Umbilical cord (tissue), 1 donor: ENCODE measurements at regions not wholly inside any gene's neighbourhood (a gene's known extent, or its start where the extent isn't known, plus 50 kb on each side); places are given as distances from the start of the nearest gene placed in this dataset.

ENCODE experiments used
- DNase-seq: peaks from one replicate; pipeline ENCODE4 v3.0.0-alpha.2; 2015; ENCODE audit warnings: low spot score

DNA sequence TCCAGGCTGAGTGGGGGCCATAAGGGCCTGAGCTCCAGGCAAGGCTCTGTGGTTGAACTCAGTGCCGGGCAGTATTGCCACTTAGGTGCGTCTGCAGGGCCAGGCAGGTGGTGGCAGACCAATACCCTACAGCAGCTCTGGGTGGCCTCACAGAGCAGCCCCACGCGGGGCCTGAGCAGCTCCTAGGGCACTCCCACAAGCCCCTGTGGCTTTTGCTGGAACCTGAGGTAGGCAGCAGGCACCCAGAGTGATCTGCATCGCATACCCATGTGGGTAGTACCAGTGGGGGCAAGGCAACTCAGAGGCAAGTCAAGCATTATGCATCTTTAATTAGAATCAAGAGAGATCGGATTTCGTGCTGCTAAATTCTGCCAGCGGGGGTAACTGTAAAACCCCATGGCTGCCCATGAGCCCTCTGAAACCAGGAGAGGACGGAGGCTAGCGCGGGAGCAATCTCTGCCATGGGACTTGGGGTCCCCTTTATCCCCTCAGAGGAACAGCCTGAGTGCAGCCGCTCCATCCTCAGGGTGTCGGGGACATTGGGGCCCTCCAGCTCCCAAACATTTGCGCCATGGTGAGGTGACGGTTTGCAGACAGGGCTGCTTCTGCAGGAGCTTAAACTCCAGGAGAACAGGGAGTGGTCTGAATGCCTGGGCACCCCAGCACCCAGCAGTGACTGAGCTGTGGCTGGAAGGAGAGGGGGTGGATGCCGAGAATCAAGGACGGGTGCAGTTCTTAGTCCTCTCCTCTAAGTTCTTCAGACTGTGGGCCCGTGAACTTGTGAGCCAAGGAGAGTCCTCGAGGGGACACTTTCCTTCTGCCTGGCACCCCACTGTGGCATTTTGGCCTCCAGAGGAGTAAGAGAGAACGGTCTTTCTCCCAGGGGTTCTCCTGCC lies 62.4 kb upstream of the PCSK6 start:
- no peak for DNase-seq

DNA sequence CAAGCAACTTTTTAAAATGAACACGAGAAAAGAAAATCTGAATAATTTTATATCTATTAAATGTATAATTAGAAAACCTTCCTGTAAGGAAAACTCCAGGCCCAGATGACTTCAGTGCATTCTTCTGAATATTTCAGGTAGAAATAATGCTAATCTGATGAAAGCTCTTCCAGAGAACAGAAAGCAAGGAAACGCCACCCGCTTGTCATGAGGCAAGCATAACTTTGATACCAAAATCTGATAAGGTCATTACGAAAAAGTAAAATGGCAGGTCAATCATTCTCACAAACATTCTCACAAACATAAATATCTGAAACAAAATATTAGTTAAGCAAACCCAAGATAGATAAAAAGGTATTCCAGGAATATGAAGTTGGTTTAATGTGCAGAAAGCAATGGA lies 60.6 kb upstream of the PCSK6 start:
- no peak for DNase-seq

DNA sequence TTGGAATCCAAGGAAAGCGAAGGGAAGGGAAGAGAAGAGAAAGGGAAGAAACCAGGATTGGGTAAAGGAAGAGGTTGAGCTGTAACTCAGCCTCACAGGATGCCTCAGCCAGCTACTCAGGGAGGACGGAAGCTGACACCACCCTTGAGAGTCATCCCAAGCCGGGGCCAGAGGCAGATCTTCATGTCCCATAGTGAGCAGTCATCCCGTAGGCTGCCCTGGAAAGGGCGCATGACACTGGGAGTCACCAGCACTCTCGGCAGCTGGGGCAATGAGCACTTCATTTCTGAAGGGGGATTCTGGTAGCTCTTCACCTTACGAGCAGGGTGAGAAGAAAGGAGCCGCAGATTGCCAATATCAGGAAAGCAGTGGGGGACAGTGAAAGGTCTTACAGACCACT lies 60.1 kb upstream of the PCSK6 start:
- DNase-seq, result no peak

DNA sequence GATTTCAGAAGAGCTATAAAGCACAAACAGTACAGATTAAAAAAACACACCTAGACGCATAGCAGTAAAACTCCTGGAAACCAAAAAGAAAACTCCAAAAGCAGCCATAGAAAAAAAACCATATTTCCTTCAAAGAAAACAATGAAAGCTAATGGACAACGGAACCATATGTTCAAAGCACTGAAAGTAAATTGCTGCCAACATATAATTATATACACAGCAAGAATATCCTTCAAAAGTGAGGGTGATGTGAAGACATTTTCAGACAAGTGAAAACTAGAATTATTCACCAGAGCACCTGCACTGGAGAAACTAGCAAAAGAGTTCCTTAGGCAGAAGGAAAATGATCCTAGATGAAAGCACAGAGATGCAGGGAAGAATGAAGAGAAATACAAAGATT lies 58.2 kb upstream of the PCSK6 start:
- DNase-seq, result no peak

DNA sequence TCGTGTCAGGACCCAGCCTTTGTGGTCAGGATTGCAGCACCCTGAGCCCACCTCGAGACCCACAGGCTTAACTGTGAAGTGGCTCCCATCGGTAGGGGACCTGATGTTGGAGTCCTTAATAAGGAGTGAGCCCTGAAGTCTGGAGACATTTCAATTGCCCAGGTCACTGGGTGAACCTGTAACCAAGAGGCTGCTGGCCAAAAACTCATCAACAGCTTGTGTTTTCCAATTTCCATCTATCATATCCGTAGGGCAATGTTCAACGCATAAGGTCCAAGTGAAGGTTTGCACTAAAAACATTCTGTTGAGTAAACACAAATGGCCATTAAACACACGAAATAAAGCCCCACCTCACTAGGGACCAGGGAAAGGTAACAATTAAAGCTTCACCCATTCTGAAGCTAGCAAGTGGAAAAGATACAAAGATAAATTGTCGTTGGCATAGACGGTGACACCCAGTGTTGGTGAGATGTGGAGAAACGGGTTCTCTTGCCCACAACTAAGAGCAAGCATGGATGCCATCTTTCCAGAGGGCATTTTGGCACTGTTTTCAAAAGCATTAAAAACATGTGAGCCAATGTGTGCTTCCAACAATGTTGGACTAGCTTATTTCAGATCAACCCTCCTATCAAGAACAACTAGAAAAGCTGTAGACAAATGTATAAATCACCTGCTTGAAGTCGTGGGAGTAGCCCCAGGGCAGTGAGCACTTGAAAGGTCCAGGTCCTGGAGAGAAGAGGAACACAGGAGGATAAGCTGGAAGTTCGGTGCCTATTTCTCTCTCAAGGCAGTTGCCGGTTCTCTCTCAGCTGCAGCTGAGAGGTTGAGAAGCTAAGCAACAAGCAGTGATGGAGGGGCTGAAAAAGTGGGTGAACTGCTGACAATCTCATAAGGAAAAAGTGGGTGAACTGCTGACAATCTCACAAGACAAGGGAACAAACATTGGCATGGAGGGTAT lies 56.3 kb upstream of the PCSK6 start:
- no peak for DNase-seq

DNA sequence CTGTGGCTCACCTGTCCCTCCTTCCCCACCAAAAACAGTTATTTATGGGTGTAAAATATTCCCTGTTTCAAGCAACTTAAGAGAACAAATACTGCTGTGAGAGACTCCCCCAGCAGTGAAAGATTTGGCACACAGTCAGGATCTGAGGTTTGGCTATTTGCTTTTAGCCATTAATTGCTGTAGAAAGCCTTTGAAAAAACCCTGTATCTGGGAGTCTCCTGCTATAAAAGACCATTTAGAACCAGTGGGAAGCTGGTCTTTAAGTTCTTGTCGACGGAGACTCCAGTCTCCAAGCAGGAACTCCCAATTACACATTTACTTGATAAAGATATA lies 55.1 kb upstream of the PCSK6 start:
- no peak for DNase-seq

DNA sequence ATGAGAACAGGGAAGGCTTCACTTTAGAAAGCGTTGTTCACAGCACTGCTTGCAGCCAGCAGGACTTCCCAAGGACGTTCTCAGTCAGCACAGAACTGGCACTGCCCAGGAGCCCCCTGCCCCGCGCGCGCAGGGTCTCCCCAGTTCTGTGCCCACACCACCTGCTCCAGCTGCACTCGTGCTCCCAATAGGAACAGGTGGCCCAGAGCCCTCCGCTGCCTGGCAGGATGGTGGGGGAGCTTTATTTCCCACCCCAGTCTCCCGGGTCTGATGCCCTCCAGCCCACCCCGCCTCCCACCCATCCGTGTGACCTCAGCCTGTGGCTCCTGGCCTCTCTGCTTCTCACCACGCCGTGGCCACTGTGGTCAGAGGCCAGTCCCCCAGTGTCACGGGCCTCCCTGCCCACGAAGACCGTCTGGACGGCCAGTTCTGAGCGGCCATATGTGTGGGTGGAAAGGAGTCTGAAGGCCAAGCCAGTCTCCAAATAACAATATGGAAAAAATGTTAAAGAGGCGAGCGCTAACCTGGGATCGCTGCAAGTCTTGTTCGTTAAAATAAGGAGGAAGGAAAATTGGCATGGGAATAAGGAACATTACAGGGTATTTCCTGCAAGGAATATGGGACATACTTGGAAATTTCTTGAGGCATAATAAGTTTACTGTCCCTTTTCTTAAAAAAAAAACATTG lies 54.6 kb upstream of the PCSK6 start:
- no peak for DNase-seq

DNA sequence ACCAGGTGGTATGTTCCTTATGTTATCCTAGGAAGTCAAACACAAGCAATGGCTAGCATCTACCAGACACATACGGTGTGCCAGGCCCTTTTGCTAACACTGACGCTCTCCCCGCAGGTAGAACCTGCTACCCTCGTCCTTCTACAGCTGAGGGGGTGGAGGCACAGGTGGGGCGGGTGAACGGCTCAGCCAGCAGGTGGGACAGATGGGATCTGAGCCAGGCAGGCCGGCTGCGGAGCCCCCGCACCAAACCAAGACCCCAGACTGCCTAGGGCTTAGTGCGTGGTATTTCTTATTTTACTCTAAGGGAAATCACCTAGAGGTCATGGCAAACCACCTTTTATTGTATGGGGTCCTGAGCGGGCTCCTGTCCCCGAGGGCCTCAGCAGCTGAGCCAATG lies 53.9 kb upstream of the PCSK6 start:
- no peak for DNase-seq

DNA sequence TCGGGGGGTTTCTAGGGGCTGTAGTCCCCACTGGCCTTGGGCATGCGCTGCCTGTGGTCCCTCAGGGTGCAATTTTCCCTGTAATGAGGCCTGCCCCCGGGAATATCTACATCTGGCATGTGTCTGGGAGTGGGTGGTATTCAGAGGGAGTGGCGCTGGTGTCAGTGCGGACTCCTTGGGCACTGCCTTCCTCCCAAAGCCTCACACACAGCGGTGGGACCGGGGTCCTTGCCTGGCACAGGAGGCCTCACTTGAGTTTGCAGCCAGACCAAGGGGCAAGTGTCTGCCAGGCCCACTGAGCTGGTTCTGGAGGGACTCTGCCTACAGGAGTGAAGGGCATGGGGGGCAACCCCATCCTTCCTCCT lies 53.5 kb upstream of the PCSK6 start:
- DNase-seq, result no peak

DNA sequence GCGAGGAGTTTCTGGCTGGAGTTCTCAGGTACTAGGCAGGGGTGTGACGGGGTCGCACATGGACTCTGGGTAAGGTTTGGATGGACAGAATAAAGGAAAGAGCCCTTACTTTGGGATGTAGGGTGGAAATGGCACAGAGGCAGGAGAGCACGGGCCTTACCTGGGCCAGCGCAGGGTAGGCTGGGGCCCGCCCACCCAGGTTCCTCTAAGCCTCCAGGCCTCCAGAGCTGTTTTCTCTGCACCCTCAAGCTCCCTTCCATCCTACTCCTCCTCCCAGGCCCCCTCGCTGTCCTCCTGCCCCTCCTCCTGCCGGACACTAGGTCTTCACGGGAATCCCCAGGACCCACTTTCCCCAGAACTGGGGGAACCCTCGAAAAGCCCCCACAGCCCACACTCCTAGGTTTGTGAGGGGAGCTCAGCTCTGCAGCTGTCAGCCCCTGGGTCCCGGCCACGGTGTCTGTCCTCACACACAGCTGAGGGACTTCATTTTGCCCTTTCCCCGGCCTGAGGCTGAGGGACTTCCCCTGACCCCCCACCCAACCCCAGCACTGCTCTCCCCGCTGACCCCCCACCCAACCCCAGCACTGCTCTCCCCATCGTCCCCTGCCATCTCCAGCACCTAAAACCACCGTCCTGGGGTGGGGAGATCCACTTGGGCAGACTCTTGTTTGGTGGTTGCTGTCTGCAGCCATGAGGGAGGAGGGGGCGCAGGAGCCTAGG lies 53.0 kb upstream of the PCSK6 start:
- no peak for DNase-seq

DNA sequence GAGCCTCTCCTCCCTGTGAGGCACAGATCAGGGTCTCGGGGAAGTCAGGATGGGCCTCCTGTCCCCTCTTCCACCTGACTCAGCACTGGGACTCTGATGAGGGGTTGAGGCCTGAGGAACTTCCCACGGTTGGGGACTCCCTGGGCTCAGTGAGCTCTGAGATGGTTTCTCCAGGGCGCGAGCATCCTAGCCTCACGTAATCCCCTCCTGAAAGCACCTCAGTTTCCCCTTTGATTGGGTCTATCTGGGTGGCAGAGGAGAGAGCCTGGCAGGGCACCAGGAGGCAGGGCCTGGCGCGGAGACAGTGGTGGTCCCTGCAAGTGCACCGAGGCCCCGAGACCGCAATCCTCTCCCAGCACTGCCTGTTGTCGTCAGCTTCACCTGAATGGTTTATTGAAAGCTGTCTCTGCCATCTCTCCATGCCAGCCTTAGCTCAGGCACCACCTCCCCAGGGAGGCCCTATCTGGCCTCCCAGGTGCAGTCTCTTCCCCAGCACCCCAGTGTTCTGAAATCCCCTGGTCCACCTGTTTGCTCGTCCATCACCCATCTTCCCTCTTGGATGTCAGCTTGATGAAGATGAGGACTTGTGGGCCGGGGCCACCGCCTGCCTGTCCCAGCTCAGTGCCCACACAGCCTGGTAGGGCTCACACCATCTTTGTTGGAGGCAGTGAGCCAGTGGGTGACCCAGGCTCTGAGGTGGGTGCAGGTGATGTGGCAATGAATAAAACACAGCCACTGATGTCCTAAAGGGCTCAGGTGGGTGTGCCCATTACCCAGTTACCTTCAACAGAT lies 52.2 kb upstream of the PCSK6 start:
- DNase-seq, result no peak

DNA sequence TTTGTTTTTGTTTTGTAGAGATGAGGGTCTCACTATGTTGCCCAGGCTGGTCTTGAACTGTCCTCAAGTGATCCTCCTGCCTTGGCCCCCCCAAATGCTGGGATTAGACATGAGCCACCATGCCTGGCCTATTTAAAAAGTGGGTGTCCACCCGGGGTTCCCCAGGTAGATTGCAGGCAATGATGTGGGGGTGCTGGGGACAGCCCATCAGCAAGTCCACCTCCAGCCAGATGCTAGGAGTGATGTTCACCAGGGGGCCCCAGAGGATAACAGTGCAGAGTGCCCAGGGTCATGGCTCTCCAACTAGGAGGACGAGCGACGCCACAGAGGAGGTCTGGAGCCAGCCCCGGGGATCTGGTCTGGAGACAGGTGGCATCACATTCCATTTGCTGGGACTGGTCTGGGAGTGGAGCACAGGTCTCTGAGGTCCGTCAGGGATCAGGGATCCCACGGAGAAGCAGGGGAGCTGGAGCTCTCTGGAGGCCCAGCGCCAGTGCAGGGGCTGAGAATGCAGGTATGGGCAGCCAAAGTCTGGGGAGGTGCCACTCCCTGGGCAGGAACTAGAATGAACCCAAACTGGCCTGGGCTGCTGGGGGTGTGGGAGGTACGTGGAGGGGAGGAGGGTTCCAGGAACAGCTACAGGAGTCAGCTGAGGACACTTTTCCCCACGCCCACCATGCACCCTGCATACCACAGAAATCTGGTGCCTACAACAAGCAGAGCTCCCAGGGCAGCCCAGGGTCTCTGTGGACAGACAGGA lies 51.2 kb upstream of the PCSK6 start:
- no peak for DNase-seq

DNA sequence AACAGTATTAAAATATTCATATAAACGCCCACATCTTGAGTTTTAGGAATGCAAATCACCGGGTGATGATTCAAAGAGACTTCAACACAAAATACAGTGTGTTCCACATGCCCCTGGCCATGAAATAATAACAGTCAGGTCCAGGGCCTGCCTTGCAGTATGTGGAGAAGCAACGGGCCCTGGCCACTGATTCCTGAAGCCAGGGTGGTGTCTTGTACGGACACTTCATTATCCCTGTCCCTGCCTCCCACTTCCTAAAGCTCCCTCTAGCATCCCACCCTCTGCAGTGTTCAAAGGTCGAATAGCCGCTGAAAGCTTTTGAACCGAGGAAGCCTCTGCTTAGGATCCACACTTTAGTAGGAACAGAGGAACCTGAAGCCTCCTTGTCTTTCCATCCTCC lies 50.4 kb upstream of the PCSK6 start:
- DNase-seq, result no peak

DNA sequence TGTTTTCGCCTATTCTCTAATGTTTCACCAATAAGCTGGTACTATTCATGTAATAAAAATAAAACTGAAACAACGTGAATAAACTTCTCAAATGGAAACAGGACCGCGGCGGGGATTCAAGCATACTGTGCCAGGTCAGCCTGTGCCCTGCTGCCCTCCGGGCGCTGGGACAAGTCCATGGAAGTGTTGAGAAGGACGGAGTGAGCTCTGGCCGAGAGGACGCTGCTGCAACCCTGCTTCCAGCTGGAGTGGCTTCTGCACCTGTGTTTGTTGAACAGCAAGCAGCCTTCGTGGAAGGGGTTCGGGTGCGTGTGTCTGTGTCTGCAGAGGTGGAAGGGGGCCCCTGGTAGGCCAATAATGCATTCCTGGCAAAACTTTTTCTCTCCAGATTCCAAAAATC lies 50.0 kb upstream of the PCSK6 start:
- no peak for DNase-seq
